OCI-LY7 (cell line): ENCODE measurements at regions not wholly inside any gene's neighbourhood (a gene's known extent, or its start where the extent isn't known, plus 50 kb on each side); places are given as distances from the start of the nearest gene placed in this dataset.

ENCODE experiments used
- BruUV-seq: library from RNA; stranded (reverse); fragments of 400-500 nt; replicated peaks from 2 replicates; lab custom pipeline; 2021; lab: Mats Ljungman, UMichigan
- CTCF ChIA-PET: fragments of 300-600 bp; sonication (Branson Sonifier 250); formaldehyde crosslinking; loops from one replicate; lab custom pipeline; 2022; ENCODE audit warnings: antibody characterized with exemption; ENCODE audit not compliant: unreplicated experiment; lab: Charles Lee
- POLR2A ChIA-PET: fragments of 300-600 bp; sonication (Branson Sonifier 250); formaldehyde crosslinking; loops from one replicate; lab custom pipeline; 2022; ENCODE audit warnings: antibody characterized with exemption; lab: Charles Lee
- DNase-seq: peaks from one replicate; pipeline ENCODE4 v3.0.0-alpha.2; 2015; ENCODE audit warnings: low spot score
- H2AFZ ChIP-seq: fragments of 200-600 bp; sonication (generic), shearing (Covaris generic); 2 replicates; pipeline ENCODE4 v1.6.1; 2014; ENCODE audit warnings: mild to moderate bottlenecking, antibody characterized with exemption, low read length, moderate library complexity
- H3K27ac ChIP-seq: fragments of 200-600 bp; sonication (generic); 2 replicates; pipeline ENCODE4 v1.5.1; 2014; ENCODE audit warnings: mixed run types, low read depth, mild to moderate bottlenecking, moderate library complexity, low read length, inconsistent platforms; ENCODE audit not compliant: poor library complexity, severe bottlenecking
- H3K36me3 ChIP-seq: fragments of 200-600 bp; sonication (generic); 2 replicates; pipeline ENCODE4 v1.6.1; 2014; ENCODE audit warnings: mild to moderate bottlenecking, antibody characterized with exemption, low read length, moderate library complexity, mixed read lengths; ENCODE audit not compliant: insufficient read depth
- H3K4me1 ChIP-seq: fragments of 200-600 bp; sonication (generic); 2 replicates; pipeline ENCODE4 v1.5.1; 2014; ENCODE audit warnings: mild to moderate bottlenecking, low read length; ENCODE audit not compliant: insufficient read depth, poor library complexity, severe bottlenecking
- H3K4me2 ChIP-seq: fragments of 200-600 bp; sonication (generic); 2 replicates; pipeline ENCODE4 v1.6.1; 2014; ENCODE audit warnings: mild to moderate bottlenecking, low read length
- H3K4me3 ChIP-seq: fragments of 200-600 bp; sonication (generic); 2 replicates; pipeline ENCODE4 v1.5.1; 2014; ENCODE audit warnings: mild to moderate bottlenecking, low read depth, low read length; ENCODE audit not compliant: poor library complexity, severe bottlenecking
- H3K79me2 ChIP-seq: fragments of 200-600 bp; sonication (generic); 2 replicates; pipeline ENCODE4 v1.6.1; 2016; ENCODE audit warnings: low read depth, mild to moderate bottlenecking, low read length, moderate library complexity, mixed read lengths; ENCODE audit not compliant: insufficient read depth
- H3K9me2 ChIP-seq: fragments of 200-600 bp; sonication (generic); 2 replicates; pipeline ENCODE4 v1.6.1; 2016; ENCODE audit warnings: mild to moderate bottlenecking, low read length, mixed read lengths; ENCODE audit not compliant: insufficient read depth
- H3K9me3 ChIP-seq: fragments of 200-600 bp; sonication (generic); 2 replicates; pipeline ENCODE4 v1.6.1; 2014; ENCODE audit warnings: mild to moderate bottlenecking, mixed run types, low read length, mixed read lengths
- H4K20me1 ChIP-seq: fragments of 200-600 bp; sonication (generic); 2 replicates; pipeline ENCODE4 v1.6.1; 2014; ENCODE audit warnings: mild to moderate bottlenecking, antibody characterized with exemption, low read length, moderate library complexity, mixed read lengths; ENCODE audit not compliant: insufficient read depth
- EZH2phosphoT487 ChIP-seq: fragments of 200-600 bp; sonication (generic); IDR thresholded peaks from 2 replicates; pipeline ENCODE4 v1.6.1; 2018; ENCODE audit warnings: low read depth, borderline replicate concordance, mild to moderate bottlenecking, mixed run types, antibody characterized with exemption, low read length, moderate library complexity, mixed read lengths
- intact Hi-C: fragments of 100-400 bp; cut with micrococcal nuclease; formaldehyde crosslinking; loops from one replicate; pipeline ENCODE4 v1.10.0; 2022; ENCODE audit not compliant: unreplicated experiment
- TF ChIP-seq, protein P1 (sequence below): fragments of 200-600 bp; sonication (generic); conservative IDR thresholded peaks from 2 replicates; pipeline ENCODE4 v1.5.1; 2014; ENCODE audit warnings: mild to moderate bottlenecking, antibody characterized with exemption, low read length, moderate library complexity, mixed read lengths

DNA sequence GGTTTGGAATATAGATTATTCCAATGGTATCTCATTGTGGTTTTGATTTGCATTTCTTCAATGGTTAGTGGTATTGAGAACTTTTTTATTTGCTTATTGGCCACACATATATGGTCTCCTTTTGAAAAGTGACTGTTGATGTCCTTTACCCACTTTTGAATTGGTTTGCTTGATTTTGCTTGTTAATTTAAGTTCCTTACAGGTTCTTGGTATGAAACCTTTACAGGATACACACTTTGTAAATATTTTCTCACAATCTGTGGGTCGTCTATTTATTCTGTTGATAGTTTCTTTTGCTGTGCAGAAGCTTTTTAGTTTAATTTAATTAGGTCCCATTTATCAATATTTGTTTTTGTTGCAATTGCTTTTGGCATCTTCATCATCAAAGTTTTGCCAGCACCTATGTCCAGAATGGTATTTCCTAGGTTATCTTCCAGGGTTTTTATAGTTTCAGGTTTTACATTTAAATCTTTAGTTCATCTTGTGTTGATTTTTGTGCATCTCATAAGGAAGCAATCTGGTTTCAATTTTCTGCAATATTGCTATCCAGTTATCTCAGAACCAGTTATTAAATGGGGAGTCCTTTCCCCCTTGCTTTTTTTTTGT lies 475.7 kb upstream of the PABPC4L start:
- no peaks in the 10 kb centered on the region for H3K4me1 ChIP-seq
- H3K4me3 ChIP-seq = no peak overlapping the region
- no TSS peak for BruUV-seq
- intact Hi-C loops = no loop called here
- no peaks in the 10 kb centered on the region for H4K20me1 ChIP-seq
- DNase-seq = no peak
- H3K9me3 ChIP-seq = no peaks in the 10 kb centered on the region
- H3K9me2 ChIP-seq = no peaks in the 10 kb centered on the region
- no peak overlapping the region for H2AFZ ChIP-seq
- ChIA-PET CTCF (no interaction called here), POLR2A (no interaction called here)
- H3K36me3 ChIP-seq = no peaks in the 10 kb centered on the region
- no peaks in the 10 kb centered on the region for H3K79me2 ChIP-seq
- no peak overlapping the region for H3K4me2 ChIP-seq
- no peak overlapping the region for H3K27ac ChIP-seq
- TF ChIP-seq, protein P1, sequence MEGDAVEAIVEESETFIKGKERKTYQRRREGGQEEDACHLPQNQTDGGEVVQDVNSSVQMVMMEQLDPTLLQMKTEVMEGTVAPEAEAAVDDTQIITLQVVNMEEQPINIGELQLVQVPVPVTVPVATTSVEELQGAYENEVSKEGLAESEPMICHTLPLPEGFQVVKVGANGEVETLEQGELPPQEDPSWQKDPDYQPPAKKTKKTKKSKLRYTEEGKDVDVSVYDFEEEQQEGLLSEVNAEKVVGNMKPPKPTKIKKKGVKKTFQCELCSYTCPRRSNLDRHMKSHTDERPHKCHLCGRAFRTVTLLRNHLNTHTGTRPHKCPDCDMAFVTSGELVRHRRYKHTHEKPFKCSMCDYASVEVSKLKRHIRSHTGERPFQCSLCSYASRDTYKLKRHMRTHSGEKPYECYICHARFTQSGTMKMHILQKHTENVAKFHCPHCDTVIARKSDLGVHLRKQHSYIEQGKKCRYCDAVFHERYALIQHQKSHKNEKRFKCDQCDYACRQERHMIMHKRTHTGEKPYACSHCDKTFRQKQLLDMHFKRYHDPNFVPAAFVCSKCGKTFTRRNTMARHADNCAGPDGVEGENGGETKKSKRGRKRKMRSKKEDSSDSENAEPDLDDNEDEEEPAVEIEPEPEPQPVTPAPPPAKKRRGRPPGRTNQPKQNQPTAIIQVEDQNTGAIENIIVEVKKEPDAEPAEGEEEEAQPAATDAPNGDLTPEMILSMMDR = no peak
- no peak for TF ChIP-seq EZH2phosphoT487

DNA sequence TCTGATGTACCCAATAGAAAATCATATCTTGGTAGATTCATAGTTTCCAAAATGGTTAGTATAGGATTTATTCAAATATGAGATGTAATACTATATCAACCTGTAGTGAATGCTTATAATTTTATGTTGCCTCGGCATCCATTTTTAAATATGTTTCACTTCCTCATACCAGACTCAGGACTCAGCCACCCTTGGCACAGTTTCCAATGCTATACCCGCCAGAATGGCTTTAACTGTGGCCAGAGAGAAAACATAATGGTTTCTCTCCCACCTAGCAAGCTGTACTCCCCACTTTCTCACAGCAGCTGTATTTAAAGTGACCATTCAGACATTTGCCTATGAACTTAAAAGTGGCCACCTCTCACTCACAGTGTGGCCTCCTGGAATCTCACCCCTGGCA lies 466.6 kb upstream of the PABPC4L start:
- H3K36me3 ChIP-seq = no peaks in the 10 kb centered on the region
- H3K79me2 ChIP-seq = no peaks in the 10 kb centered on the region
- H2AFZ ChIP-seq = no peak overlapping the region
- BruUV-seq = no TSS peak
- H4K20me1 ChIP-seq = no peaks in the 10 kb centered on the region
- no peak overlapping the region for H3K27ac ChIP-seq
- H3K4me1 ChIP-seq = no peaks in the 10 kb centered on the region
- H3K9me2 ChIP-seq = no peaks in the 10 kb centered on the region
- no peak overlapping the region for H3K4me3 ChIP-seq
- no peak for DNase-seq
- ChIA-PET CTCF (no interaction called here), POLR2A (interaction anchor here (0.6 kb wide), 1 partner anchor 775 kb away, joined by 4 read pairs; no protein-coding TSS in a partner anchor)
- H3K9me3 ChIP-seq = no peaks in the 10 kb centered on the region
- H3K4me2 ChIP-seq = no peak overlapping the region
- TF ChIP-seq, protein P1 = no peak
- no peak for TF ChIP-seq EZH2phosphoT487
- intact Hi-C loops = no loop called here

DNA sequence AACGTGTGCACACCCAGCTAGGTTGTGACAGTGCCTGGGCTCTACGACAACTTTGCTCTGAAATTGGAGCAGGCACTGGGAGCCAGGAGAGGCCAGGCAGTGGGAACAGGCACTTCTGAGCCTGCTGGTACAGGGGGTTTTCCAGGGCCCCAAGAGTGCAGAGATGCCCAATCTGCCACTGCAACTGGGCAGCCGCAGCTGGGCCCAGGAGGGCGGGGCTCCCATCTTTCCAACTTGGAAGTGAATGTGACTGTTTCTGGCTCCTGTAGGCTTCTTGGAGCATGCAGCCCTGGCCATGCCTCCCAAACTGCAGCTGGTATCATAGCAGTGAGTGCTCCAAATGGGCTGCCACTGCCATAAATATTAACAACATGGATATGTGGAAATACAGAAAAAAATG lies 465.1 kb upstream of the PABPC4L start:
- H3K36me3 ChIP-seq = no peaks in the 10 kb centered on the region
- no peak overlapping the region for H3K4me2 ChIP-seq
- ChIA-PET CTCF (no interaction called here), POLR2A (no interaction called here)
- no peaks in the 10 kb centered on the region for H3K9me2 ChIP-seq
- H2AFZ ChIP-seq = no peak overlapping the region
- no peaks in the 10 kb centered on the region for H3K4me1 ChIP-seq
- BruUV-seq = no TSS peak
- no peaks in the 10 kb centered on the region for H3K79me2 ChIP-seq
- H4K20me1 ChIP-seq = no peaks in the 10 kb centered on the region
- intact Hi-C loops = no loop called here
- H3K9me3 ChIP-seq = no peaks in the 10 kb centered on the region
- TF ChIP-seq EZH2phosphoT487 = no peak
- TF ChIP-seq, protein P1 = no peak
- H3K4me3 ChIP-seq = no peak overlapping the region
- no peak overlapping the region for H3K27ac ChIP-seq
- DNase-seq = no peak
